ENCODE measurements at regions not wholly inside any gene's neighbourhood (a gene's known extent, or its start where the extent isn't known, plus 50 kb on each side); places are given as distances from the start of the nearest gene placed in this dataset.

DNA sequence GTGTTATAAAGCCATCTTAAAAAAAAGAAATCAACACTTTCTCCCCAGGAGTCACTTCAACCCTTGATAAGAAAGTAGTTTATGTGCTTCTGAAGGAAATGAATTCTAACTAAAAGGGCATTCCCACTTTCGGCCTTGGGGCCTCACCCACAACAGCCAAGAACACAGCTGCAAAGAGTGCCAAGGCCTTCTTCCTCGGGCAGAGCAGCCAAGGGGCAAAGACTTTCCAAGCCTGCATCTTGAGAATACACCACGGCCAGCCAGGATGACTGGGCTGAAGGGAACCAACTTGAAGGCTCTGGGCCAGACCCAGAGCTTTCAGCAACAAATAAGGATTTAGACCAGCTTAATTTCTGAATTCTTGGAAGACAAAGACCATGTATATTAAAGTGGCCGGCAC, 60.4 kb upstream of the FOXN3 start:
- 35% methylated on average over 4 of the region's 4 CpGs for WGBS
- TF ChIP-seq POLR2A (IDR thresholded peaks at IDR 0.05) (no peak), POLR2AphosphoS5 (IDR thresholded peaks at IDR 0.05) (no peak), EP300 (IDR thresholded peaks at IDR 0.05) (no peak)
- TF ChIP-seq, protein P1, sequence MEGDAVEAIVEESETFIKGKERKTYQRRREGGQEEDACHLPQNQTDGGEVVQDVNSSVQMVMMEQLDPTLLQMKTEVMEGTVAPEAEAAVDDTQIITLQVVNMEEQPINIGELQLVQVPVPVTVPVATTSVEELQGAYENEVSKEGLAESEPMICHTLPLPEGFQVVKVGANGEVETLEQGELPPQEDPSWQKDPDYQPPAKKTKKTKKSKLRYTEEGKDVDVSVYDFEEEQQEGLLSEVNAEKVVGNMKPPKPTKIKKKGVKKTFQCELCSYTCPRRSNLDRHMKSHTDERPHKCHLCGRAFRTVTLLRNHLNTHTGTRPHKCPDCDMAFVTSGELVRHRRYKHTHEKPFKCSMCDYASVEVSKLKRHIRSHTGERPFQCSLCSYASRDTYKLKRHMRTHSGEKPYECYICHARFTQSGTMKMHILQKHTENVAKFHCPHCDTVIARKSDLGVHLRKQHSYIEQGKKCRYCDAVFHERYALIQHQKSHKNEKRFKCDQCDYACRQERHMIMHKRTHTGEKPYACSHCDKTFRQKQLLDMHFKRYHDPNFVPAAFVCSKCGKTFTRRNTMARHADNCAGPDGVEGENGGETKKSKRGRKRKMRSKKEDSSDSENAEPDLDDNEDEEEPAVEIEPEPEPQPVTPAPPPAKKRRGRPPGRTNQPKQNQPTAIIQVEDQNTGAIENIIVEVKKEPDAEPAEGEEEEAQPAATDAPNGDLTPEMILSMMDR (IDR thresholded peaks at IDR 0.05), result no peak

DNA sequence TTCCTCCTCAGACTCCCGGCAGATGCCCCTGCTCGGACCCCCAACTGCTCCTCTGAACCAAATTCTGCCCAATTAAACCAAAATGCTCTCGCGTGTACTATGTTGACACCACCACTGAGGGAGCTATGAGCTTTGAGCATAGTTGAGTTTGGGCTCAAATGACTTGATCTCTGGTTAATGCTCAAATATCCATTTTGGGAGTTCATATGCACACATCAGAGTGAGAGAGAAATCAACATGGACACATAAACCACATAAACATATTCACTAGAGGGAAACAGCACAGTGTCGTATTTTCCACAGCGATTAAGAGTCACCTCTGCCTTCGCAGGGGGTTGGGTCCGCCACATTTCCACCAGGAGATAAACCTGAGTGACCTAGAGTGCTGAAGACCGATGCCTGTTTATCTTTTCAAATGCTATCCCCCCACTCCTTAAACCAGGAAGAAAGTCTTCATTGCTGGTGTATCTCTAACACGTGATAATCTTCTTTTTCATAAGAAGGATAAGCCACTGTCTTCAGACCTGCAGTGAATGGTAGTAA, 59.4 kb upstream of the FOXN3 start:
- TF ChIP-seq POLR2AphosphoS5 (IDR thresholded peaks at IDR 0.05) (no peak), POLR2A (IDR thresholded peaks at IDR 0.05) (no peak), EP300 (IDR thresholded peaks at IDR 0.05) (no peak)
- H3K4me1 ChIP-seq, result peaks cover 4% of the 10 kb centered on the region
- 94% methylated on average over 10 of the region's 10 CpGs for WGBS
- no peak overlapping the region for H3K27ac ChIP-seq
- H3K4me3 ChIP-seq, result no peak overlapping the region
- no peaks in the 10 kb centered on the region for H3K27me3 ChIP-seq
- no peak for DNase-seq (ENCODE audit: low spot score in 2 of 2)
- no peaks in the 10 kb centered on the region for H3K36me3 ChIP-seq
- no peaks in the 10 kb centered on the region for H3K9me3 ChIP-seq

More for the DNA sequence above, 60.4 kb upstream of the FOXN3 start:
- Histone ChIP-seq H3K4me1 (peaks cover 4% of the 10 kb centered on the region), H3K36me3 (no peaks in the 10 kb centered on the region), H3K27me3 (no peaks in the 10 kb centered on the region), H3K9me3 (no peaks in the 10 kb centered on the region), H3K27ac (no peak overlapping the region), H3K4me3 (no peak overlapping the region)
- DNase-seq (ENCODE audit: low spot score in 2 of 2), result no peak

DNA sequence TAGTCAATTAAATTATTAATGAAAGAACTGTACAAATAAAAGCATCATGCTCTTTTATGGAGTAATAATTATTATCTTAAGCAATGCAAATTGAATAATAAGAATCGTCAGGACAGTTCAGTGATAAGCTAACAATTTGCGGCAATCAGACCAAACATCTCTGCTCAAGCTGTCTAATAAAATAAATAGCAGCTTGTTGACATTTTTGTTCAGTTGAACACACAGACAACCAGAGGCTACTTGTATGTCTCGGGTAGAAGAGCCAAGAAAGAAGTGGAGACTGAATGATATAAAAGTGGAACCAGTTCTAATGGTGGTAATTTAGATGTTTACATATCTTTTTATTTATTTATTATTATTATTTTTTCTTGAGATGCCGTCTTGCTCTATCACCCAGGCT, 57.4 kb upstream of the FOXN3 start:
- no peak overlapping the region for H3K27ac ChIP-seq
- TF ChIP-seq POLR2AphosphoS5 (IDR thresholded peaks at IDR 0.05), result no peak
- TF ChIP-seq POLR2A (IDR thresholded peaks at IDR 0.05), result no peak
- H3K4me1 ChIP-seq, result peaks cover 12% of the 10 kb centered on the region
- WGBS, result 71% methylated on average over 4 of the region's 4 CpGs
- H3K9me3 ChIP-seq, result no peaks in the 10 kb centered on the region
- no peak for DNase-seq (ENCODE audit: low spot score in 2 of 2)
- no peaks in the 10 kb centered on the region for H3K27me3 ChIP-seq
- H3K4me3 ChIP-seq, result no peak overlapping the region
- no peaks in the 10 kb centered on the region for H3K36me3 ChIP-seq

DNA sequence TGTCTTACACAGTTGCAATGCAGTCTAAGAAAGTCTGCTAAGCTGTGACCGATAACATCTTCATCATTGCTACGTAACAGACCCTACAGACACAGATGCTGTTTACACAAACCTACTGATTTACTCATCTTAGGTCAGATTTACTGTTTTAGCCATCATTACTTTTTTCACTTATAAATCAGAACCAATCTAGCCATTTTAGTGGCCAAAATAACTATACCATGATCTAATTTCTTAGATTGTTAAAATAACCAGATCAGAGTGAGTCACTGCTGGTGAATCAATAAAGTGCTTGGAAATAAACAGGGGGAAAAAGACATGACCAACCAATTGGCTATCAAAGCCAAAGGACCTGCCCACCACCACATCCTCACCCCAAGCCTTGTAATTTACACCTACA, 57.0 kb upstream of the FOXN3 start:
- TF ChIP-seq POLR2A (IDR thresholded peaks at IDR 0.05) (no peak), POLR2AphosphoS5 (IDR thresholded peaks at IDR 0.05) (no peak), EP300 (IDR thresholded peaks at IDR 0.05) (no peak)
- TF ChIP-seq, protein P1 (IDR thresholded peaks at IDR 0.05), result no peak
- H3K36me3 ChIP-seq, result no peaks in the 10 kb centered on the region

DNA sequence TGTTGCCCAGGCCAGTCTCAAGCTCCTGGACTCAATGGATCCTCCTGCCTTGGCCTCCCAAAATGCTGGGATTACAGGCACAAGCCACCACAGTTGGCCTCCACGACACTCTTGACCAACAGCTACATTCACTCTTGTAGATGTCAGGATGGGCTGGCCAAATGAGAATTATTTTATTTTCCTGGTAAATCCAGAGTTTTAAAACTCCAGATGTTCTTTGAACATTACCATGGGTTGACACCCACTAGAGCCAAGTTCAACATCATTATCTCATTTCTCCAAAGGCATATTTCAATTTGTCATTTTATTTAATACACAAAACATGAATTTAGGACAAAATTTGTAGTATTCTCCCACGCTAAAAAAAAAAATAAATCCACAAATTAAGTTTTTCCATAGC, 56.5 kb upstream of the FOXN3 start:
- Histone ChIP-seq H3K36me3 (no peaks in the 10 kb centered on the region), H3K27ac (no peak overlapping the region), H3K9me3 (no peaks in the 10 kb centered on the region), H3K27me3 (no peaks in the 10 kb centered on the region), H3K4me1 (peaks cover 12% of the 10 kb centered on the region), H3K4me3 (no peak overlapping the region)
- DNase-seq (ENCODE audit: low spot score in 2 of 2), result no peak
- 77% methylated on average over 2 of the region's 2 CpGs for WGBS
- no peak for TF ChIP-seq EP300 (IDR thresholded peaks at IDR 0.05)
- TF ChIP-seq, protein P1 (IDR thresholded peaks at IDR 0.05), result no peak

More for the DNA sequence above, 57.0 kb upstream of the FOXN3 start:
- 79% methylated on average over 2 of the region's 2 CpGs for WGBS
- Histone ChIP-seq H3K9me3 (no peaks in the 10 kb centered on the region), H3K27me3 (no peaks in the 10 kb centered on the region), H3K4me3 (no peak overlapping the region), H3K4me1 (peaks cover 12% of the 10 kb centered on the region), H3K27ac (no peak overlapping the region)
- DNase-seq (ENCODE audit: low spot score in 2 of 2), result no peak

DNA sequence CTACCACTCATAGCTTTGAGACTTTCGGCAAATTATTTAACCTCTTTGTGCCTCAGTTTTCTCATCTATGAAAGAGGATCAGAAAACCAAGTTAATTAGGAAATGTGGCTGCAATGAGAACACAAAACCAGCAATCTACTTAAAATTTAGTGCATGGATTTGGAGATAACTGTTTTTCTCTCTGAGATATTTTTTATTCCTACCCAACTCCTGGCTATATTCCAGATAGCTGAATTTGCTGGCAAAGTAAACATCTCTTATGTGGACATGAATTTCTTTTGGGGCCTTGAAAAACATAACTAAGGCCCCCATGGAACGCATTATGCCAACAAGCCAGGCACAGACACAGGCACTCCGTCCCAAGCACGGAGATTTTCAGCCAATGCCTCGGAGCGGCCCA, 53.4 kb upstream of the FOXN3 start:
- no peak for DNase-seq (ENCODE audit: low spot score in 2 of 2)
- 90% methylated on average over 6 of the region's 6 CpGs for WGBS
- no peak for TF ChIP-seq EP300 (IDR thresholded peaks at IDR 0.05)
- TF ChIP-seq POLR2A (IDR thresholded peaks at IDR 0.05), result no peak
- no peak for TF ChIP-seq POLR2AphosphoS5 (IDR thresholded peaks at IDR 0.05)
- TF ChIP-seq, protein P1 (IDR thresholded peaks at IDR 0.05), result no peak
- no peaks in the 10 kb centered on the region for H3K9me3 ChIP-seq
- H3K27me3 ChIP-seq, result no peaks in the 10 kb centered on the region
- H3K4me3 ChIP-seq, result no peak overlapping the region
- no peaks in the 10 kb centered on the region for H3K36me3 ChIP-seq
- no peak overlapping the region for H3K27ac ChIP-seq
- H3K4me1 ChIP-seq, result peaks cover 27% of the 10 kb centered on the region

All from suprapubic skin (tissue), 4 donors.